Stomach (tissue), 4 donors: ENCODE measurements at regions not wholly inside any gene's neighbourhood (a gene's known extent, or its start where the extent isn't known, plus 50 kb on each side); places are given as distances from the start of the nearest gene placed in this dataset.
"Not testable (repeated sequence)": the region's sequence is repeated elsewhere in the genome, so short reads cannot be mapped to it uniquely, and the experiment has no call there.

Experiments used
- CTCF ChIP-seq, 7 experiments: fragments of 450-650 bp in 4 of 7; fragments of 200-600 bp in 3 of 7; sonication (generic) in 3 of 7; IDR thresholded peaks; one replicate each; pipeline ENCODE4 v1.5.1; 2016 to 2019; ENCODE audit warnings: antibody characterized with exemption in 7 of 7, control low read depth in 2 of 7, mild to moderate bottlenecking in 1 of 7
- EP300 ChIP-seq: sonication (generic); formaldehyde crosslinking; IDR thresholded peaks from one replicate; pipeline ENCODE4 v1.6.1; 2017; ENCODE audit warnings: antibody characterized with exemption
- POLR2A ChIP-seq, 4 donors: fragments of 450-650 bp; IDR thresholded peaks; one replicate each; pipeline ENCODE4 v1.6.1; 2016; ENCODE audit warnings: antibody characterized with exemption in 4 of 4, control low read depth in 2 of 4, mild to moderate bottlenecking in 1 of 4, moderate library complexity in 1 of 4
- POLR2AphosphoS5 ChIP-seq, 3 donors: sonication (generic); formaldehyde crosslinking; IDR thresholded peaks; one replicate each; pipeline ENCODE4 v1.6.1; 2016; ENCODE audit warnings: antibody characterized with exemption in 3 of 3

DNA sequence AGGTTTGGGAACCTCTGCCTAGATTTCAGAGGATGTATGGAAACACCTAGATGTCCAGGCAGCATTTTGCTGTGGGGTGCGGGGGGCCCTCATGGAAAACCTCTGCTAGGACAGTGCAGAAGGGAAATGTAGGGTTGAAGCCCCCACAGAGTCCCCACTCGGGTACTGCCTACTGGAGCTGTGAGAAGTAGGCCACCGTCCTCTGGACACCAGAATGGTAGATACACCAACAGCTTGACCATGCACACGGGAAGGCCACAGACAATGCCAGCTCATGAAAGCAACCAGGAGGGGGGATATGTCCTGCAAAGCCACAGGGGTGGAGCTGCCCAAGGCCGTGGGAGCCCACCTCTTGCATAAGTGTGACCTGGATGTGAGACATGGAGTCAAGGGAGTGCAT is 1336.5 kb downstream of the SPATA31A7 start:
- TF ChIP-seq POLR2A (IDR thresholded peaks at IDR 0.05); CTCF (IDR thresholded peaks at IDR 0.05); POLR2AphosphoS5 (IDR thresholded peaks at IDR 0.05); EP300: not testable (repeated sequence)
